ENCODE measurements at regions not wholly inside any gene's neighbourhood (a gene's known extent, or its start where the extent isn't known, plus 50 kb on each side); places are given as distances from the start of the nearest gene placed in this dataset.

GRCh38 chr5:96336351-96336985 is 96.6 kb downstream of the PCSK1 start:
- peak; percentile 57 for DNase-seq (ENCODE audit: low read depth, low spot score)
- Mint-ChIP-seq H3K4me3 (no peak overlapping the region), H3K27me3 (ENCODE audit: low read depth) (no peaks in the 10 kb centered on the region), H3K27ac (ENCODE audit: unreplicated experiment) (no peak overlapping the region), H3K9me3 (no peaks in the 10 kb centered on the region), H3K36me3 (ENCODE audit: low read depth) (no peaks in the 10 kb centered on the region), H3K4me1 (peaks cover 11% of the 10 kb centered on the region)
- peak; percentile 93 for TF ChIP-seq CTCF (conservative IDR thresholded peaks at IDR 0.05)

GRCh38 chr5:96335873-96336272 is 97.2 kb downstream of the PCSK1 start:
- Mint-ChIP-seq H3K4me3 (no peak overlapping the region), H3K9me3 (no peaks in the 10 kb centered on the region), H3K27me3 (ENCODE audit: low read depth) (no peaks in the 10 kb centered on the region), H3K4me1 (peaks cover 11% of the 10 kb centered on the region), H3K27ac (ENCODE audit: unreplicated experiment) (no peak overlapping the region), H3K36me3 (ENCODE audit: low read depth) (no peaks in the 10 kb centered on the region)
- no peak for DNase-seq (ENCODE audit: low read depth, low spot score)
- no peak for TF ChIP-seq CTCF (conservative IDR thresholded peaks at IDR 0.05)

- H3K36me3 Mint-ChIP-seq (ENCODE audit: low read depth), result no peaks in the 10 kb centered on the region
Observed at GRCh38 chr5:96333391-96333790, 99.7 kb downstream of the PCSK1 start.

GRCh38 chr5:96332535-96333366 is 100.3 kb downstream of the PCSK1 start:
- Mint-ChIP-seq H3K4me1 (peaks cover 11% of the 10 kb centered on the region), H3K36me3 (ENCODE audit: low read depth) (no peaks in the 10 kb centered on the region), H3K27me3 (ENCODE audit: low read depth) (no peaks in the 10 kb centered on the region), H3K4me3 (no peak overlapping the region), H3K27ac (ENCODE audit: unreplicated experiment) (no peak overlapping the region), H3K9me3 (no peaks in the 10 kb centered on the region)
- DNase-seq (ENCODE audit: low read depth, low spot score), result no peak
- no peak for TF ChIP-seq CTCF (conservative IDR thresholded peaks at IDR 0.05)

More at GRCh38 chr5:96333391-96333790, 99.7 kb downstream of the PCSK1 start:
- Mint-ChIP-seq H3K4me1 (peaks cover 11% of the 10 kb centered on the region), H3K4me3 (no peak overlapping the region), H3K27ac (ENCODE audit: unreplicated experiment) (no peak overlapping the region), H3K9me3 (no peaks in the 10 kb centered on the region), H3K27me3 (ENCODE audit: low read depth) (no peaks in the 10 kb centered on the region)
- DNase-seq (ENCODE audit: low read depth, low spot score), result no peak
- no peak for TF ChIP-seq CTCF (conservative IDR thresholded peaks at IDR 0.05)

- TF ChIP-seq CTCF (conservative IDR thresholded peaks at IDR 0.05), result no peak
- Mint-ChIP-seq H3K36me3 (ENCODE audit: low read depth) (no peaks in the 10 kb centered on the region), H3K4me3 (no peak overlapping the region), H3K27ac (ENCODE audit: unreplicated experiment) (no peak overlapping the region), H3K4me1 (peaks cover 11% of the 10 kb centered on the region), H3K27me3 (ENCODE audit: low read depth) (no peaks in the 10 kb centered on the region), H3K9me3 (no peaks in the 10 kb centered on the region)
- no peak for DNase-seq (ENCODE audit: low read depth, low spot score)
Observed at GRCh38 chr5:96331681-96332361, 101.2 kb downstream of the PCSK1 start.

All from neural crest cell (in vitro differentiated cells).